Pulmonary artery endothelial cell (primary cell): ENCODE measurements at regions not wholly inside any gene's neighbourhood (a gene's known extent, or its start where the extent isn't known, plus 50 kb on each side); places are given as distances from the start of the nearest gene placed in this dataset.

Source experiments
- DNase-seq: peaks from one replicate; pipeline ENCODE4 v3.0.0-alpha.2; 2011; ENCODE audit warnings: low read depth, low spot score

- DNase-seq: no peak
Observed at GRCh38 chr10:2981361-2981801, 86.0 kb upstream of the PFKP start.

- no peak for DNase-seq
Observed at GRCh38 chr10:2980791-2981360, 86.5 kb upstream of the PFKP start.

- DNase-seq: no peak
Observed at GRCh38 chr10:2980116-2980515, 87.2 kb upstream of the PFKP start.

GRCh38 chr10:2979306-2979705, 88.0 kb upstream of the PFKP start:
- no peak for DNase-seq

GRCh38 chr10:2978574-2979273, 88.6 kb upstream of the PFKP start:
- no peak for DNase-seq

GRCh38 chr10:2978111-2978510, 89.2 kb upstream of the PFKP start:
- peak; percentile 8 for DNase-seq

GRCh38 chr10:2974503-2975207, 92.7 kb upstream of the PFKP start:
- no peak for DNase-seq

GRCh38 chr10:2974083-2974482, 93.3 kb upstream of the PFKP start:
- DNase-seq: no peak

GRCh38 chr10:2972810-2973209, 94.5 kb upstream of the PFKP start:
- DNase-seq: no peak

GRCh38 chr10:2972216-2972615, 95.1 kb upstream of the PFKP start:
- no peak for DNase-seq

GRCh38 chr10:2970190-2970823, 97.0 kb upstream of the PFKP start:
- no peak for DNase-seq

- DNase-seq: no peak
Observed at GRCh38 chr10:2968401-2969058, 98.8 kb upstream of the PFKP start.

- DNase-seq: no peak
Observed at GRCh38 chr10:2966134-2966533, 101.2 kb upstream of the PFKP start.

- DNase-seq: no peak
Observed at GRCh38 chr10:2964632-2965296, 102.6 kb upstream of the PFKP start.

GRCh38 chr10:2963889-2964631, 103.3 kb upstream of the PFKP start:
- DNase-seq: no peak

- DNase-seq: no peak
Observed at GRCh38 chr10:2962194-2962593, 105.2 kb upstream of the PFKP start.

- no peak for DNase-seq
Observed at GRCh38 chr10:2958659-2959058, 108.7 kb upstream of the PFKP start.

GRCh38 chr10:2957785-2958184, 109.6 kb upstream of the PFKP start:
- no peak for DNase-seq

GRCh38 chr10:2955064-2955463, 112.3 kb upstream of the PFKP start:
- DNase-seq: no peak

- DNase-seq: no peak
Observed at GRCh38 chr10:2953495-2953894, 113.9 kb upstream of the PFKP start.
